Caco-2 (cell line): ENCODE measurements at regions not wholly inside any gene's neighbourhood (a gene's known extent, or its start where the extent isn't known, plus 50 kb on each side); places are given as distances from the start of the nearest gene placed in this dataset.

Source experiments
- BruUV-seq: library from RNA; stranded (reverse); fragments of 400-500 nt; replicated peaks from 2 replicates; lab custom pipeline; 2021; lab: Mats Ljungman, UMichigan
- CTCF ChIA-PET: fragments of 300-600 bp; sonication (Branson Sonifier 250); formaldehyde crosslinking; loops from one replicate; lab custom pipeline; 2022; ENCODE audit warnings: antibody characterized with exemption; lab: Charles Lee
- POLR2A ChIA-PET: fragments of 300-600 bp; sonication (Branson Sonifier 250); formaldehyde crosslinking; loops from one replicate; lab custom pipeline; 2022; ENCODE audit warnings: antibody characterized with exemption; lab: Charles Lee
- DNase-seq, 2 experiments: peaks; one replicate each; pipeline versions ENCODE4 v3.0.0 to v3.0.0-alpha.2; 2020 to 2022
- H3K27me3 ChIP-seq: replicated peaks from 2 replicates; pipeline ENCODE4 v1.6.0; 2011; ENCODE audit warnings: low read length; ENCODE audit not compliant: control insufficient read depth, insufficient read depth
- H3K36me3 ChIP-seq: 2 replicates; pipeline ENCODE4 v1.5.1; 2011; ENCODE audit warnings: low read length; ENCODE audit not compliant: control insufficient read depth, insufficient read depth
- H3K4me1 ChIP-seq: fragments of 250-450 bp; sonication (Bioruptor Pico); 2 replicates; pipeline ENCODE4 v1.5.1; 2020; ENCODE audit warnings: mild to moderate bottlenecking
- H3K4me3 ChIP-seq: 2 replicates; pipeline ENCODE4 v1.5.1; 2011; ENCODE audit warnings: low read depth, mild to moderate bottlenecking, control low read depth, low read length
- H3K9me3 ChIP-seq: fragments of 250-450 bp; sonication (Bioruptor Pico); 2 replicates; pipeline ENCODE4 v1.5.1; 2020; ENCODE audit warnings: mild to moderate bottlenecking, moderate library complexity
- H3K27ac Mint-ChIP-seq: one replicate; pipeline ENCODE4 v1.8.0; 2022; ENCODE audit warnings: mixed read lengths; ENCODE audit not compliant: unreplicated experiment
- H3K27me3 Mint-ChIP-seq: one replicate; pipeline ENCODE4 v1.8.0; 2022; ENCODE audit warnings: mixed read lengths; ENCODE audit not compliant: insufficient read depth, unreplicated experiment
- H3K36me3 Mint-ChIP-seq: one replicate; pipeline ENCODE4 v1.8.0; 2022; ENCODE audit warnings: mild to moderate bottlenecking, mixed read lengths; ENCODE audit not compliant: insufficient read depth, unreplicated experiment
- H3K4me1 Mint-ChIP-seq: one replicate; pipeline ENCODE4 v1.8.0; 2022; ENCODE audit warnings: low read depth, mixed read lengths; ENCODE audit not compliant: unreplicated experiment
- H3K4me3 Mint-ChIP-seq: one replicate; pipeline ENCODE4 v1.8.0; 2022; ENCODE audit warnings: mild to moderate bottlenecking, moderate library complexity, mixed read lengths; ENCODE audit not compliant: unreplicated experiment
- H3K9me3 Mint-ChIP-seq: one replicate; pipeline ENCODE4 v1.8.0; 2022; ENCODE audit warnings: mixed read lengths; ENCODE audit not compliant: unreplicated experiment
- CTCF ChIP-seq, 2 experiments: fragments of 200-600 bp in 1 of 2; IDR thresholded peaks; 1 replicate in 1 of 2; 2 replicates in 1 of 2; pipeline versions ENCODE4 v1.5.1 to v1.8.0; 2011 to 2022; ENCODE audit warnings: antibody characterized with exemption in 1 of 2, control low read depth in 1 of 2, inconsistent platforms in 1 of 2, low read depth in 1 of 2, low read length in 1 of 2, mild to moderate bottlenecking in 1 of 2, moderate library complexity in 1 of 2; ENCODE audit not compliant: insufficient read depth in 1 of 2, severe bottlenecking in 1 of 2, unreplicated experiment in 1 of 2
- intact Hi-C: fragments of 100-400 bp; cut with micrococcal nuclease; formaldehyde crosslinking; loops from one replicate; pipeline ENCODE4 v1.10.0; 2022; ENCODE audit not compliant: unreplicated experiment

- Histone ChIP-seq H3K4me3 (no peak overlapping the region), H3K36me3 (no peaks in the 10 kb centered on the region), H3K9me3 (no peaks in the 10 kb centered on the region), H3K4me1 (no peaks in the 10 kb centered on the region), H3K27me3 (no peaks in the 10 kb centered on the region)
- DNase-seq = no peak
- Mint-ChIP-seq H3K36me3 (no peaks in the 10 kb centered on the region), H3K27ac (no peak overlapping the region), H3K4me1 (no peaks in the 10 kb centered on the region), H3K9me3 (no peaks in the 10 kb centered on the region), H3K27me3 (no peaks in the 10 kb centered on the region), H3K4me3 (no peak overlapping the region)
- TF ChIP-seq CTCF (IDR thresholded peaks at IDR 0.05; ENCODE audit: insufficient read depth in 1 of 2, low read depth in 1 of 2, low read length in 1 of 2, severe bottlenecking in 1 of 2, unreplicated experiment in 1 of 2) = no peak
- ChIA-PET POLR2A (no interaction called here), CTCF (no interaction called here)
- no TSS peak for BruUV-seq
- intact Hi-C loops = no loop called here
Measured at GRCh38 chr13:62906469-62906868, 1490.8 kb upstream of the PCDH20 start.

DNA sequence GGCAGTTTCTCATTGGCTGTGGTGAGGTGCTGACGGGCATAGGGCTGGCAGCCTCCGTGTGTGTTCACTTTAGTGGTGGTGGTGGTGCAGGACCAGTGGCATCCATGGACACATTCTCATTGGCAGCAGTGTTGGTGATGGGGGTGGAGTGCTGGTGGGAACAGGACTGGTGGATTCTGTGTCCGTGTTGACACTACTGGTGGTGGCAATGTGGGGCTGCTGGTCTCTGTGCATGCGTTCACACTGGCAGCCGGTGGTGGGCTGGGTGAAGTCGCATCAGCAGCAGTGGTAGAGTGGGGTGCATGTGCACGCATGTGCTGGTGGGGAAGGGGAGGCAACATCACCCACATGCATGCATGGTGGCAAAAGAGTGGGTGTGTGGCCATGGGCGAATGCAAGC, 1471.4 kb upstream of the PCDH20 start:
- no peak for DNase-seq
- Histone ChIP-seq H3K4me3 (no peak overlapping the region), H3K36me3 (no peaks in the 10 kb centered on the region), H3K9me3 (no peaks in the 10 kb centered on the region), H3K4me1 (peaks cover 4% of the 10 kb centered on the region; the same call in 1 of the 2 replicates), H3K27me3 (no peaks in the 10 kb centered on the region)
- POLR2A ChIA-PET = no interaction called here
- Mint-ChIP-seq H3K27ac (no peak overlapping the region), H3K9me3 (no peaks in the 10 kb centered on the region), H3K27me3 (no peaks in the 10 kb centered on the region), H3K4me1 (no peaks in the 10 kb centered on the region), H3K36me3 (no peaks in the 10 kb centered on the region), H3K4me3 (no peak overlapping the region)
- BruUV-seq = no TSS peak
- intact Hi-C loops = no loop called here
- no peak for TF ChIP-seq CTCF (IDR thresholded peaks at IDR 0.05; ENCODE audit: insufficient read depth in 1 of 2, low read depth in 1 of 2, low read length in 1 of 2, severe bottlenecking in 1 of 2, unreplicated experiment in 1 of 2)
- CTCF ChIA-PET = no interaction called here

DNA sequence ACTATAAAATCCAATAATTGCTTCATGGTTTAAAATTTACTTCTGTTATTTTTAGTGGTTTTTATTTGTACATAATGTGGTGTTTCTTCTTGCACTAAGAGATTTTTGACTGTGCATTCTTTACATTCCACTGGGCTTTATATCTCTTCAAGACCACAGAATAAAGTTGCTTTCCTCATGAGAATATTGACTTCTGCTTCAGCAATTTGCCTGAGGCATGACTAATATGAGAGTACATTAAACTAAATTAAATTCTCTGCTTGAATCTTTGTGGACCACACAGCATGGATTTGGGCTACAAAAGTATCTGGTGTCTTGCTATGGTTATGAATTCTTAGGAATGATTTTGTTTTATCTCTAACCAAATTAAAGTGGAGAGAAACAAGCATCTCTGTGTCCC, 1463.4 kb upstream of the PCDH20 start:
- H3K36me3 Mint-ChIP-seq = no peaks in the 10 kb centered on the region
- no peak overlapping the region for H3K4me3 Mint-ChIP-seq
- Histone ChIP-seq H3K9me3 (no peaks in the 10 kb centered on the region), H3K4me1 (no peaks in the 10 kb centered on the region), H3K27me3 (no peaks in the 10 kb centered on the region), H3K36me3 (no peaks in the 10 kb centered on the region), H3K4me3 (no peak overlapping the region)
- ChIA-PET POLR2A (no interaction called here), CTCF (no interaction called here)
- H3K9me3 Mint-ChIP-seq = peaks cover 11% of the 10 kb centered on the region
- H3K27ac Mint-ChIP-seq = no peak overlapping the region
- H3K4me1 Mint-ChIP-seq = no peaks in the 10 kb centered on the region
- TF ChIP-seq CTCF (IDR thresholded peaks at IDR 0.05; ENCODE audit: insufficient read depth in 1 of 2, low read depth in 1 of 2, low read length in 1 of 2, severe bottlenecking in 1 of 2, unreplicated experiment in 1 of 2) = no peak
- BruUV-seq = no TSS peak
- intact Hi-C loops = no loop called here
- DNase-seq = no peak
- no peaks in the 10 kb centered on the region for H3K27me3 Mint-ChIP-seq
